Keratinocyte (primary cell): ENCODE measurements at regions not wholly inside any gene's neighbourhood (a gene's known extent, or its start where the extent isn't known, plus 50 kb on each side); places are given as distances from the start of the nearest gene placed in this dataset.

Source experiments
- DNase-seq: peaks from one replicate; pipeline ENCODE4 v3.0.0-alpha.2; 2011; ENCODE audit warnings: low read depth, missing footprints, low spot score
- FAIRE-seq: peaks from 2 replicates; lab custom pipeline; 2011; peaks lifted over from hg19 to GRCh38; lab: Jason Lieb, UNC
- H2AFZ ChIP-seq: 2 replicates; pipeline ENCODE4 v1.6.0; 2012; ENCODE audit warnings: low read length, control low read depth, inconsistent platforms; ENCODE audit not compliant: control insufficient read depth
- H3K27ac ChIP-seq: 2 replicates; pipeline ENCODE4 v1.5.1; 2011; ENCODE audit warnings: low read length; ENCODE audit not compliant: control insufficient read depth, insufficient read depth
- H3K27me3 ChIP-seq: 3 replicates; pipeline ENCODE4 v1.6.0; 2011; ENCODE audit warnings: low read length; ENCODE audit not compliant: control insufficient read depth, insufficient read depth; ENCODE audit errors: extremely low read depth
- H3K36me3 ChIP-seq, 2 experiments: 2 replicates in 1 of 2; 3 replicates in 1 of 2; pipeline ENCODE4 v1.5.1; 2011; ENCODE audit warnings: low read length in 2 of 2, mild to moderate bottlenecking in 1 of 2; ENCODE audit not compliant: control insufficient read depth in 2 of 2, insufficient read depth in 2 of 2; ENCODE audit errors: extremely low read depth in 1 of 2
- H3K4me1 ChIP-seq: 3 replicates; pipeline ENCODE4 v1.5.1; 2011; ENCODE audit warnings: low read length; ENCODE audit not compliant: control insufficient read depth, insufficient read depth; ENCODE audit errors: extremely low read depth
- H3K4me2 ChIP-seq: 3 replicates; pipeline ENCODE4 v1.6.0; 2011; ENCODE audit warnings: low read depth, low read length; ENCODE audit not compliant: control insufficient read depth, insufficient read depth; ENCODE audit errors: extremely low read depth
- H3K4me3 ChIP-seq, 3 experiments: fragments of 200-600 bp in 1 of 3; sonication (generic) in 1 of 3; 2 replicates in 2 of 3; 3 replicates in 1 of 3; pipeline ENCODE4 v1.5.1; 2011 to 2016; ENCODE audit warnings: low read length in 3 of 3, mild to moderate bottlenecking in 3 of 3, control low read depth in 2 of 3, inconsistent platforms in 1 of 3, low read depth in 1 of 3, mixed read lengths in 1 of 3, mixed run types in 1 of 3, moderate library complexity in 1 of 3; ENCODE audit not compliant: control insufficient read depth in 2 of 3, insufficient read depth in 2 of 3; ENCODE audit errors: extremely low read depth in 1 of 3
- H3K79me2 ChIP-seq: 2 replicates; pipeline ENCODE4 v1.6.0; 2012; ENCODE audit warnings: low read length; ENCODE audit not compliant: control insufficient read depth, insufficient read depth
- H3K9ac ChIP-seq: 3 replicates; pipeline ENCODE4 v1.6.0; 2011; ENCODE audit warnings: low read length; ENCODE audit not compliant: control insufficient read depth, insufficient read depth; ENCODE audit errors: extremely low read depth
- H3K9me1 ChIP-seq: 3 replicates; pipeline ENCODE4 v1.6.0; 2011; ENCODE audit warnings: low read length; ENCODE audit not compliant: control insufficient read depth, insufficient read depth; ENCODE audit errors: extremely low read depth
- H3K9me3 ChIP-seq: 2 replicates; pipeline ENCODE4 v1.5.1; 2012; ENCODE audit warnings: low read depth, low read length; ENCODE audit not compliant: control insufficient read depth
- H4K20me1 ChIP-seq: 3 replicates; pipeline ENCODE4 v1.6.0; 2011; ENCODE audit warnings: low read length; ENCODE audit not compliant: control insufficient read depth, insufficient read depth; ENCODE audit errors: extremely low read depth
- CTCF ChIP-seq, 3 experiments: IDR thresholded peaks in 1 of 3; conservative IDR thresholded peaks in 1 of 3; optimal IDR thresholded peaks in 1 of 3; 2 replicates in 2 of 3; 3 replicates in 1 of 3; pipeline versions ENCODE3 to v1.5.1; 2011; ENCODE audit warnings: low read length in 3 of 3, mild to moderate bottlenecking in 3 of 3, moderate library complexity in 2 of 3, control low read depth in 1 of 3, inconsistent platforms in 1 of 3; ENCODE audit not compliant: insufficient read depth in 2 of 3; ENCODE audit errors: extremely low read depth in 1 of 3
- EZH2 ChIP-seq: IDR thresholded peaks from one replicate; pipeline ENCODE4 v1.6.1; 2012; ENCODE audit warnings: inconsistent platforms, mild to moderate bottlenecking, low read length, moderate library complexity
- dilution Hi-C: fragments of 300-500 bp; cut with MboI; formaldehyde crosslinking; loops from one replicate; pipeline ENCODE4 v1.7.0; 2020; ENCODE audit warnings: low sequenced_read_pairs; ENCODE audit not compliant: extremely low pct_ligation_motif_present

GRCh38 chr19:13699786-13700185, 64.5 kb upstream of the MRI1 start:
- no peak overlapping the region for H3K27ac ChIP-seq
- H3K79me2 ChIP-seq, result no peaks in the 10 kb centered on the region
- no peaks in the 10 kb centered on the region for H3K4me1 ChIP-seq
- FAIRE-seq, result no peak
- no peak overlapping the region for H3K4me2 ChIP-seq
- dilution Hi-C loops, result no loop called here
- no peaks in the 10 kb centered on the region for H4K20me1 ChIP-seq
- peaks cover 2% of the 10 kb centered on the region for H3K9me3 ChIP-seq
- no peak for DNase-seq
- H3K4me3 ChIP-seq, result no peak overlapping the region
- no peak overlapping the region for H3K9ac ChIP-seq
- H3K9me1 ChIP-seq, result no peaks in the 10 kb centered on the region
- TF ChIP-seq EZH2 (no peak), CTCF (optimal IDR thresholded peaks at IDR 0.05 in 1 of 3, IDR thresholded peaks at IDR 0.05 in 1 of 3, conservative IDR thresholded peaks at IDR 0.05 in 1 of 3; ENCODE audit: extremely low read depth in 1 of 3, insufficient read depth in 2 of 3, low read length in 3 of 3) (no peak)
- H3K27me3 ChIP-seq, result peaks cover 4% of the 10 kb centered on the region
- no peaks in the 10 kb centered on the region for H3K36me3 ChIP-seq
- H2AFZ ChIP-seq, result no peak overlapping the region

- Histone ChIP-seq H3K36me3 (no peaks in the 10 kb centered on the region), H3K27me3 (peaks cover 4% of the 10 kb centered on the region), H3K27ac (no peak overlapping the region), H3K9me1 (no peaks in the 10 kb centered on the region), H3K9ac (no peak overlapping the region), H3K4me1 (peaks cover 8% of the 10 kb centered on the region), H3K4me2 (no peak overlapping the region), H4K20me1 (no peaks in the 10 kb centered on the region), H3K9me3 (peaks cover 2% of the 10 kb centered on the region), H3K79me2 (no peaks in the 10 kb centered on the region), H3K4me3 (no peak overlapping the region), H2AFZ (no peak overlapping the region)
- DNase-seq, result no peak
- no peak for FAIRE-seq
- TF ChIP-seq CTCF (optimal IDR thresholded peaks at IDR 0.05 in 1 of 3, IDR thresholded peaks at IDR 0.05 in 1 of 3, conservative IDR thresholded peaks at IDR 0.05 in 1 of 3; ENCODE audit: extremely low read depth in 1 of 3, insufficient read depth in 2 of 3, low read length in 3 of 3), result no peak
- no peak for TF ChIP-seq EZH2
- dilution Hi-C loops, result no loop called here
Observed at GRCh38 chr19:13696839-13697238, 67.5 kb upstream of the MRI1 start.
